Astrocyte of the hippocampus (primary cell): ENCODE measurements at regions not wholly inside any gene's neighbourhood (a gene's known extent, or its start where the extent isn't known, plus 50 kb on each side); places are given as distances from the start of the nearest gene placed in this dataset.

Experiments
- DNase-seq: peaks from one replicate; pipeline ENCODE4 v3.0.0; 2011; ENCODE audit warnings: low read depth, low spot score

GRCh38 chr1:194568610-194569009 lies 1382.2 kb upstream of the B3GALT2 start:
- peak; percentile 23 for DNase-seq

- DNase-seq = no peak
Measured at GRCh38 chr1:194548071-194548470, 1361.7 kb upstream of the B3GALT2 start.

GRCh38 chr1:194544012-194544411 lies 1357.6 kb upstream of the B3GALT2 start:
- DNase-seq = no peak

GRCh38 chr1:194538453-194538852 lies 1352.0 kb upstream of the B3GALT2 start:
- DNase-seq = no peak

- no peak for DNase-seq
Measured at GRCh38 chr1:194537521-194537920, 1351.1 kb upstream of the B3GALT2 start.

GRCh38 chr1:194535369-194535768 lies 1349.0 kb upstream of the B3GALT2 start:
- DNase-seq = peak; percentile 1

GRCh38 chr1:194534784-194535183 lies 1348.4 kb upstream of the B3GALT2 start:
- no peak for DNase-seq

GRCh38 chr1:194533641-194534040 lies 1347.2 kb upstream of the B3GALT2 start:
- DNase-seq = peak; percentile 5

GRCh38 chr1:194517567-194517966 lies 1331.2 kb upstream of the B3GALT2 start:
- no peak for DNase-seq

- peak; percentile 2 for DNase-seq
Measured at GRCh38 chr1:194515916-194516315, 1329.5 kb upstream of the B3GALT2 start.

- DNase-seq = no peak
Measured at GRCh38 chr1:194512957-194513356, 1326.5 kb upstream of the B3GALT2 start.

GRCh38 chr1:194512345-194512744 lies 1325.9 kb upstream of the B3GALT2 start:
- no peak for DNase-seq

- no peak for DNase-seq
Measured at GRCh38 chr1:194503209-194503608, 1316.8 kb upstream of the B3GALT2 start.

GRCh38 chr1:194495434-194495833 lies 1309.0 kb upstream of the B3GALT2 start:
- DNase-seq = no peak

- no peak for DNase-seq
Measured at GRCh38 chr1:194487172-194487571, 1300.8 kb upstream of the B3GALT2 start.

- DNase-seq = no peak
Measured at GRCh38 chr1:194485432-194485831, 1299.0 kb upstream of the B3GALT2 start.

- DNase-seq = no peak
Measured at GRCh38 chr1:194478731-194479130, 1292.3 kb upstream of the B3GALT2 start.

GRCh38 chr1:194477908-194478307 lies 1291.5 kb upstream of the B3GALT2 start:
- no peak for DNase-seq

GRCh38 chr1:194476872-194477271 lies 1290.5 kb upstream of the B3GALT2 start:
- no peak for DNase-seq

- no peak for DNase-seq
Measured at GRCh38 chr1:194476351-194476750, 1289.9 kb upstream of the B3GALT2 start.

- DNase-seq = peak; percentile 16
Measured at GRCh38 chr1:194474701-194475100, 1288.3 kb upstream of the B3GALT2 start.

- DNase-seq = no peak
Measured at GRCh38 chr1:194473766-194474165, 1287.4 kb upstream of the B3GALT2 start.

GRCh38 chr1:194469282-194469681 lies 1282.9 kb upstream of the B3GALT2 start:
- DNase-seq = no peak

- no peak for DNase-seq
Measured at GRCh38 chr1:194466706-194467105, 1280.3 kb upstream of the B3GALT2 start.

GRCh38 chr1:194447636-194448035 lies 1261.2 kb upstream of the B3GALT2 start:
- peak; percentile 36 for DNase-seq
